ENCODE measurements at regions not wholly inside any gene's neighbourhood (a gene's known extent, or its start where the extent isn't known, plus 50 kb on each side); places are given as distances from the start of the nearest gene placed in this dataset.

GRCh38 chr15:45970542-45970941 is 335.7 kb downstream of the SQOR start:
- Histone ChIP-seq H3K27ac (ENCODE audit: control insufficient read depth, insufficient read depth) (no peak overlapping the region), H3K4me1 (ENCODE audit: control insufficient read depth, insufficient read depth, low read length) (no peaks in the 10 kb centered on the region), H3K27me3 (replicated peaks in 1 of 2; ENCODE audit: control insufficient read depth in 2 of 2, insufficient read depth in 2 of 2, low read length in 1 of 2) (no peaks in the 10 kb centered on the region), H3K9me3 (replicated peaks; ENCODE audit: control insufficient read depth, insufficient read depth, low read length) (no peaks in the 10 kb centered on the region; the same call in 2 of the 3 replicates), H3K36me3 (ENCODE audit: control insufficient read depth in 2 of 2, insufficient read depth in 2 of 2, low read length in 1 of 2) (no peaks in the 10 kb centered on the region), H4K20me1 (ENCODE audit: control insufficient read depth, insufficient read depth) (no peaks in the 10 kb centered on the region), H3K9ac (ENCODE audit: control insufficient read depth, insufficient read depth, low read length) (no peak overlapping the region), H2AFZ (ENCODE audit: control insufficient read depth, low read depth, low read length) (no peak overlapping the region), H3K4me2 (ENCODE audit: control insufficient read depth, insufficient read depth) (no peak overlapping the region), H3K4me3 (no peak overlapping the region), H3K79me2 (ENCODE audit: control insufficient read depth, insufficient read depth, low read length) (no peaks in the 10 kb centered on the region)
- 0% methylated on average over 1 of the region's 1 CpG for WGBS (ENCODE audit: insufficient coverage, insufficient replicate concordance, low lambda C conversion rate, missing lambda C conversion rate)
- ChIA-PET RAD21 (ENCODE audit: unreplicated experiment) (no interaction called here), POLR2A (no interaction called here), CTCF (no interaction called here), SMC1A (ENCODE audit: uncharacterized antibody, unreplicated experiment) (interaction anchor here (0.7 kb wide), 1 partner anchor 663 kb away, joined by 3 read pairs; no protein-coding TSS in a partner anchor)
- no peak for ATAC-seq
- intact Hi-C loops (cut with micrococcal nuclease; ENCODE audit: unreplicated experiment), result no loop called here
- FAIRE-seq, result no peak
- BruUV-seq (replicated peaks), result no TSS peak
- in situ Hi-C loops (cut with MboI), result no loop called here
- no peak for DNase-seq (ENCODE audit: low read depth, low spot score)
- no peak for TF ChIP-seq ZNF207 (IDR thresholded peaks at IDR 0.05; ENCODE audit: borderline replicate concordance)
- TF ChIP-seq SREBF2 (IDR thresholded peaks at IDR 0.05; ENCODE audit: low read length), result no peak
- TF ChIP-seq SRF (IDR thresholded peaks at IDR 0.05; ENCODE audit: low read depth in 2 of 2, low read length in 2 of 2), result no peak

GRCh38 chr15:45980366-45980765 is 345.5 kb downstream of the SQOR start:
- no peaks in the 10 kb centered on the region for H3K36me3 ChIP-seq (ENCODE audit: control insufficient read depth in 2 of 2, insufficient read depth in 2 of 2, low read length in 1 of 2)
- H3K4me1 ChIP-seq (ENCODE audit: control insufficient read depth, insufficient read depth, low read length), result no peaks in the 10 kb centered on the region
- ChIA-PET RAD21 (ENCODE audit: unreplicated experiment) (no interaction called here), CTCF (no interaction called here), POLR2A (no interaction called here), SMC1A (ENCODE audit: uncharacterized antibody, unreplicated experiment) (no interaction called here)
- DNase-seq (ENCODE audit: low read depth, low spot score) (no peak), FAIRE-seq (no peak), ATAC-seq (no peak)
- H2AFZ ChIP-seq (ENCODE audit: control insufficient read depth, low read depth, low read length), result no peak overlapping the region
- intact Hi-C loops (cut with micrococcal nuclease; ENCODE audit: unreplicated experiment), result no loop called here
- H3K4me3 ChIP-seq, result no peak overlapping the region
- H3K4me2 ChIP-seq (ENCODE audit: control insufficient read depth, insufficient read depth), result no peak overlapping the region
- no peaks in the 10 kb centered on the region for H4K20me1 ChIP-seq (ENCODE audit: control insufficient read depth, insufficient read depth)
- H3K9ac ChIP-seq (ENCODE audit: control insufficient read depth, insufficient read depth, low read length), result no peak overlapping the region
- no peaks in the 10 kb centered on the region for H3K9me3 ChIP-seq (replicated peaks; ENCODE audit: control insufficient read depth, insufficient read depth, low read length)
- no peaks in the 10 kb centered on the region for H3K79me2 ChIP-seq (ENCODE audit: control insufficient read depth, insufficient read depth, low read length)
- TF ChIP-seq SMAD5 (IDR thresholded peaks at IDR 0.05; ENCODE audit: low read depth) (no peak), CBX5 (IDR thresholded peaks at IDR 0.05; ENCODE audit: low read depth) (no peak), BMI1 (IDR thresholded peaks at IDR 0.05; ENCODE audit: borderline replicate concordance) (no peak), ZNF384 (IDR thresholded peaks at IDR 0.05; ENCODE audit: borderline replicate concordance, low read depth, low read length) (no peak), ZZZ3 (IDR thresholded peaks at IDR 0.05; ENCODE audit: control insufficient read depth, insufficient read length, low read depth) (no peak), EGR1 (IDR thresholded peaks at IDR 0.05; ENCODE audit: borderline replicate concordance in 1 of 2, low read depth in 2 of 2, low read length in 2 of 2) (no peak), TAF1 (IDR thresholded peaks at IDR 0.05; ENCODE audit: borderline replicate concordance, low read depth, low read length) (no peak), TARDBP (IDR thresholded peaks at IDR 0.05; ENCODE audit: borderline replicate concordance) (no peak), BCL11A (IDR thresholded peaks at IDR 0.05; ENCODE audit: low read depth, low read length) (no peak), MAX (IDR thresholded peaks at IDR 0.05; ENCODE audit: low read depth, low read length) (no peak), FOXK2 (IDR thresholded peaks at IDR 0.05) (no peak), SP1 (IDR thresholded peaks at IDR 0.05; ENCODE audit: low read depth, low read length) (no peak), E4F1 (IDR thresholded peaks at IDR 0.05; ENCODE audit: borderline replicate concordance, partially characterized antibody) (no peak)
- in situ Hi-C loops (cut with MboI), result no loop called here
- no peaks in the 10 kb centered on the region for H3K27me3 ChIP-seq (replicated peaks in 1 of 2; ENCODE audit: control insufficient read depth in 2 of 2, insufficient read depth in 2 of 2, low read length in 1 of 2)
- WGBS (ENCODE audit: insufficient coverage, insufficient replicate concordance, low lambda C conversion rate, missing lambda C conversion rate), result 34% methylated on average over 5 of the region's 5 CpGs
- H3K27ac ChIP-seq (ENCODE audit: control insufficient read depth, insufficient read depth), result no peak overlapping the region
- no TSS peak for BruUV-seq (replicated peaks)

All from GM12878 (cell line).